HG02852 (cell line): ENCODE measurements at regions not wholly inside any gene's neighbourhood (a gene's known extent, or its start where the extent isn't known, plus 50 kb on each side); places are given as distances from the start of the nearest gene placed in this dataset.

ENCODE experiments used
- ATAC-seq: cut with Tn5 transposase; IDR thresholded peaks from one replicate; pipeline ENCODE4 v1.9.1; 2021; ENCODE audit warnings: mild to moderate bottlenecking, moderate library complexity; ENCODE audit not compliant: unreplicated experiment

GRCh38 chr6:66751630-66752029, 1044.6 kb upstream of the EYS start:
- no peak for ATAC-seq

GRCh38 chr6:66740346-66740745, 1033.3 kb upstream of the EYS start:
- no peak for ATAC-seq

GRCh38 chr6:66735106-66735890, 1028.3 kb upstream of the EYS start:
- no peak for ATAC-seq

- no peak for ATAC-seq
Observed at GRCh38 chr6:66731310-66731709, 1024.3 kb upstream of the EYS start.

- no peak for ATAC-seq
Observed at GRCh38 chr6:66725670-66726069, 1018.6 kb upstream of the EYS start.

- no peak for ATAC-seq
Observed at GRCh38 chr6:66717801-66718200, 1010.8 kb upstream of the EYS start.

- no peak for ATAC-seq
Observed at GRCh38 chr6:66699385-66699784, 992.4 kb upstream of the EYS start.

- no peak for ATAC-seq
Observed at GRCh38 chr6:66689608-66690007, 982.6 kb upstream of the EYS start.

GRCh38 chr6:66687611-66688140, 980.6 kb upstream of the EYS start:
- ATAC-seq = no peak

- ATAC-seq = no peak
Observed at GRCh38 chr6:66675906-66676305, 968.9 kb upstream of the EYS start.

- no peak for ATAC-seq
Observed at GRCh38 chr6:66664112-66664511, 957.1 kb upstream of the EYS start.

- no peak for ATAC-seq
Observed at GRCh38 chr6:66662721-66663507, 955.9 kb upstream of the EYS start.

GRCh38 chr6:66662196-66662595, 955.2 kb upstream of the EYS start:
- ATAC-seq = no peak

GRCh38 chr6:66655420-66655819, 948.4 kb upstream of the EYS start:
- ATAC-seq = no peak

- no peak for ATAC-seq
Observed at GRCh38 chr6:66638518-66638917, 931.5 kb upstream of the EYS start.

- ATAC-seq = no peak
Observed at GRCh38 chr6:66638099-66638498, 931.1 kb upstream of the EYS start.

GRCh38 chr6:66628917-66629316, 921.9 kb upstream of the EYS start:
- ATAC-seq = no peak

- no peak for ATAC-seq
Observed at GRCh38 chr6:66623050-66623449, 916.0 kb upstream of the EYS start.

- ATAC-seq = no peak
Observed at GRCh38 chr6:66605971-66606370, 898.9 kb upstream of the EYS start.

- no peak for ATAC-seq
Observed at GRCh38 chr6:66605011-66605410, 898.0 kb upstream of the EYS start.

- ATAC-seq = no peak
Observed at GRCh38 chr6:66599541-66599940, 892.5 kb upstream of the EYS start.

- no peak for ATAC-seq
Observed at GRCh38 chr6:66578362-66578761, 871.3 kb upstream of the EYS start.
